ENCODE measurements at regions not wholly inside any gene's neighbourhood (a gene's known extent, or its start where the extent isn't known, plus 50 kb on each side); places are given as distances from the start of the nearest gene placed in this dataset.
A peak's percentile ranks its signal among the peaks of the same experiment; 100 is the strongest.

- POLR2A ChIA-PET = no interaction called here
- no peak for DNase-seq (ENCODE audit: low spot score)
- TF ChIP-seq MAFK (conservative IDR thresholded peaks at IDR 0.05 in 1 of 2, IDR thresholded peaks at IDR 0.05 in 1 of 2; ENCODE audit: low read length in 2 of 2) (peak; percentile 12 to 19; a peak in 1 of 4 replicates), RBFOX2 (IDR thresholded peaks at IDR 0.05; ENCODE audit: low read depth, low read length) (no peak), KDM1A (CRISPR knock-in tag; IDR thresholded peaks at IDR 0.05) (no peak)
These were observed 400.9 kb upstream of the CYLC2 start for GRCh38 chr9:102594241-102594640.

GRCh38 chr9:102587281-102587680, 407.9 kb upstream of the CYLC2 start:
- Histone ChIP-seq H3K9ac (ENCODE audit: insufficient read depth, low read depth, low read length) (no peak overlapping the region), H4K20me1 (ENCODE audit: insufficient read depth, low read length) (no peaks in the 10 kb centered on the region), H3K4me1 (ENCODE audit: insufficient read depth, low read length) (no peaks in the 10 kb centered on the region), H3K36me3 (replicated peaks in 1 of 2; ENCODE audit: control insufficient read depth in 1 of 2, insufficient read depth in 2 of 2, low read length in 2 of 2) (no peaks in the 10 kb centered on the region), H3K4me3 (replicated peaks in 1 of 3; ENCODE audit: insufficient read depth in 1 of 3, low read depth in 2 of 3, low read length in 3 of 3) (no peak overlapping the region), H3K9me3 (ENCODE audit: low read length) (no peaks in the 10 kb centered on the region), H3K79me2 (ENCODE audit: insufficient read depth, low read length) (no peaks in the 10 kb centered on the region), H3K27me3 (ENCODE audit: control insufficient read depth in 1 of 2, insufficient read depth in 2 of 2, low read length in 2 of 2) (no peaks in the 10 kb centered on the region), H2AFZ (ENCODE audit: low read length) (no peak overlapping the region), H3K4me2 (ENCODE audit: low read depth, low read length) (no peak overlapping the region), H3K27ac (ENCODE audit: extremely low read length, insufficient read depth, low read length) (no peak overlapping the region)
- in situ Hi-C loops (cut with HindIII; ENCODE audit: extremely low pct_ligation_motif_present, low pct_unique_long_range_greater_than_20kb) = no loop called here
- DNase-seq (ENCODE audit: low spot score) (no peak), ATAC-seq (no peak), FAIRE-seq (no peak)
- BruUV-seq (replicated peaks) = no TSS peak
- POLR2A ChIA-PET = no interaction called here
- CTCF ChIA-PET (ENCODE audit: low intra/inter-chr PET ratio, low total read pairs) = no interaction called here
- 0% methylated on average over 2 of the region's 2 CpGs for WGBS (ENCODE audit: low lambda C conversion rate)
- intact Hi-C loops (cut with micrococcal nuclease; ENCODE audit: unreplicated experiment) = no loop called here
- TF ChIP-seq SAP130 (CRISPR knock-in tag; IDR thresholded peaks at IDR 0.05; ENCODE audit: low read depth) (no peak), ZNF264 (CRISPR knock-in tag; IDR thresholded peaks at IDR 0.05) (no peak), ZNF792 (CRISPR knock-in tag; IDR thresholded peaks at IDR 0.05) (no peak)

More at GRCh38 chr9:102594241-102594640, 400.9 kb upstream of the CYLC2 start:
- H3K9me3 ChIP-seq (ENCODE audit: low read length) = no peaks in the 10 kb centered on the region
- H3K4me1 ChIP-seq (ENCODE audit: insufficient read depth, low read length) = no peaks in the 10 kb centered on the region
- H2AFZ ChIP-seq (ENCODE audit: low read length) = no peak overlapping the region
- no peak for FAIRE-seq
- no peak for ATAC-seq
- CTCF ChIA-PET (ENCODE audit: low intra/inter-chr PET ratio, low total read pairs) = no interaction called here
- in situ Hi-C loops (cut with HindIII; ENCODE audit: extremely low pct_ligation_motif_present, low pct_unique_long_range_greater_than_20kb) = no loop called here
- no peaks in the 10 kb centered on the region for H3K79me2 ChIP-seq (ENCODE audit: insufficient read depth, low read length)
- no peak overlapping the region for H3K27ac ChIP-seq (ENCODE audit: extremely low read length, insufficient read depth, low read length)
- H3K36me3 ChIP-seq (replicated peaks in 1 of 2; ENCODE audit: control insufficient read depth in 1 of 2, insufficient read depth in 2 of 2, low read length in 2 of 2) = no peaks in the 10 kb centered on the region
- no peak overlapping the region for H3K4me3 ChIP-seq (replicated peaks in 1 of 3; ENCODE audit: insufficient read depth in 1 of 3, low read depth in 2 of 3, low read length in 3 of 3)
- H4K20me1 ChIP-seq (ENCODE audit: insufficient read depth, low read length) = no peaks in the 10 kb centered on the region
- intact Hi-C loops (cut with micrococcal nuclease; ENCODE audit: unreplicated experiment) = no loop called here
- BruUV-seq (replicated peaks) = no TSS peak
- WGBS (ENCODE audit: low lambda C conversion rate) = 0% methylated on average over 3 of the region's 3 CpGs
- H3K9ac ChIP-seq (ENCODE audit: insufficient read depth, low read depth, low read length) = no peak overlapping the region
- H3K4me2 ChIP-seq (ENCODE audit: low read depth, low read length) = no peak overlapping the region
- H3K27me3 ChIP-seq (ENCODE audit: control insufficient read depth in 1 of 2, insufficient read depth in 2 of 2, low read length in 2 of 2) = no peaks in the 10 kb centered on the region

Measured in HepG2 (cell line).